ENCODE measurements at regions not wholly inside any gene's neighbourhood (a gene's known extent, or its start where the extent isn't known, plus 50 kb on each side); places are given as distances from the start of the nearest gene placed in this dataset.

- no peak for ATAC-seq (ENCODE audit: low FRiP score in 2 of 2)
- 79% methylated on average over 2 of the region's 2 CpGs for WGBS, 2 donors
- no peaks in the 10 kb centered on the region for H3K27me3 ChIP-seq
Measured at GRCh38 chr13:83325125-83325853, 557.0 kb downstream of the SLITRK1 start.

DNA sequence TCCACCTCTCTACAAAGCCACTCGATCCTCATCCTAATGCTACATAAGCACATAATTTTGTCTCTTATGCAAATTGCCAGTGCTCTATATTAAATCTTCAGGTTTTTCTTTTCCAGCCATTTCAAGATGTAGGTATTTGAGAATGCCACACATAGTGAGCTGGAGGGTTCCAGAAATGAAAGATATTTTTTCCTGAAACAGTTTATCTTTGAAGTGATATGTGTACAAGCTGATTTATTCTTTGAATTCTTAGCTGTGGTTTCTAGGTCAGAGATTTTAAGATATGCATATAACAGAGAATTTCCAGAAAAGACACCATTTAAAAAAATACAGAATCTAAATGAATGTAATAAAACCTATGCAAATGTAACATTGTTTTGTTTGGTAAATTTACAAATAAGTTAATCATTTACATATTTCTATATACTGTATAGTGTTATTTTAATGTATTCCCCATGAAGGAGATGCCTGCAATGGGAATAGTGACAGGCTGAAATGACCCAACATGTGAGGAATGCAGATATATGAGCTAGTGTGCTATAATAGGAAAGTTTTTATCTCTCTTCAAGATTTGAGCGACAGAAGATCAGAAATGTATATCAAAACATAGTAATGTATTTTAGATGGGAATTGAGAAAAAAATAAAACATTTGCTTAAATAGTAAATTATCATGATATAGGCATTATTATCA is 570.2 kb downstream of the SLITRK1 start:
- Histone ChIP-seq H3K36me3 (no peaks in the 10 kb centered on the region), H3K27ac (no peak overlapping the region), H3K27me3 (no peaks in the 10 kb centered on the region), H3K4me3 (no peak overlapping the region), H3K9me3 (no peaks in the 10 kb centered on the region), H3K4me1 (no peaks in the 10 kb centered on the region)
- no peak for ATAC-seq (ENCODE audit: low FRiP score in 2 of 2)
- TF ChIP-seq POLR2A (IDR thresholded peaks at IDR 0.05): no peak
- TF ChIP-seq CTCF (IDR thresholded peaks at IDR 0.05): no peak
- TF ChIP-seq POLR2AphosphoS5 (IDR thresholded peaks at IDR 0.05): no peak
- no peak for TF ChIP-seq EP300 (IDR thresholded peaks at IDR 0.05)
- 64 to 71% methylated on average over 2 of the region's 2 CpGs for WGBS, 2 donors
- DNase-seq: no peak

More at GRCh38 chr13:83325125-83325853, 557.0 kb downstream of the SLITRK1 start:
- Histone ChIP-seq H3K36me3 (no peaks in the 10 kb centered on the region), H3K27ac (no peak overlapping the region), H3K4me3 (no peak overlapping the region), H3K4me1 (no peaks in the 10 kb centered on the region), H3K9me3 (no peaks in the 10 kb centered on the region)
- TF ChIP-seq CTCF (IDR thresholded peaks at IDR 0.05) (no peak), POLR2A (IDR thresholded peaks at IDR 0.05) (no peak), POLR2AphosphoS5 (IDR thresholded peaks at IDR 0.05) (no peak), EP300 (IDR thresholded peaks at IDR 0.05) (no peak)
- DNase-seq: no peak

GRCh38 chr13:83298617-83299016 is 583.7 kb downstream of the SLITRK1 start:
- 86 to 100% methylated on average over 1 of the region's 1 CpG for WGBS, 2 donors
- no peak for ATAC-seq (ENCODE audit: low FRiP score in 2 of 2)

GRCh38 chr13:83297586-83298290 is 584.5 kb downstream of the SLITRK1 start:
- 82 to 87% methylated on average over 8 of the region's 8 CpGs for WGBS, 2 donors
- ATAC-seq (ENCODE audit: low FRiP score in 2 of 2) (no peak), DNase-seq (no peak)
- Histone ChIP-seq H3K27ac (no peak overlapping the region), H3K4me1 (no peaks in the 10 kb centered on the region), H3K27me3 (no peaks in the 10 kb centered on the region), H3K9me3 (no peaks in the 10 kb centered on the region), H3K36me3 (no peaks in the 10 kb centered on the region), H3K4me3 (no peak overlapping the region)
- TF ChIP-seq CTCF (IDR thresholded peaks at IDR 0.05) (no peak), EP300 (IDR thresholded peaks at IDR 0.05) (no peak), POLR2AphosphoS5 (IDR thresholded peaks at IDR 0.05) (no peak), POLR2A (IDR thresholded peaks at IDR 0.05) (no peak)

More at GRCh38 chr13:83298617-83299016, 583.7 kb downstream of the SLITRK1 start:
- Histone ChIP-seq H3K27me3 (no peaks in the 10 kb centered on the region), H3K4me3 (no peak overlapping the region), H3K36me3 (no peaks in the 10 kb centered on the region), H3K27ac (no peak overlapping the region), H3K4me1 (no peaks in the 10 kb centered on the region), H3K9me3 (no peaks in the 10 kb centered on the region)
- TF ChIP-seq POLR2A (IDR thresholded peaks at IDR 0.05): no peak
- no peak for TF ChIP-seq POLR2AphosphoS5 (IDR thresholded peaks at IDR 0.05)
- TF ChIP-seq EP300 (IDR thresholded peaks at IDR 0.05): no peak
- TF ChIP-seq CTCF (IDR thresholded peaks at IDR 0.05): no peak
- no peak for DNase-seq

Data from upper lobe of left lung (tissue), 6 donors.